ENCODE measurements at regions not wholly inside any gene's neighbourhood (a gene's known extent, or its start where the extent isn't known, plus 50 kb on each side); places are given as distances from the start of the nearest gene placed in this dataset.
"Not testable (repeated sequence)": the region's sequence is repeated elsewhere in the genome, so short reads cannot be mapped to it uniquely, and the experiment has no call there.

GRCh38 chr9:38342532-38342931 lies 50.0 kb upstream of the ALDH1B1 start:
- DNase-seq: no peak

- no peak for DNase-seq
These were observed 50.4 kb upstream of the ALDH1B1 start for GRCh38 chr9:38342096-38342495.

- no peak for DNase-seq
These were observed 53.0 kb upstream of the ALDH1B1 start for GRCh38 chr9:38339496-38339895.

GRCh38 chr9:38339087-38339486 lies 53.4 kb upstream of the ALDH1B1 start:
- DNase-seq: no peak

- no peak for DNase-seq
These were observed 54.0 kb upstream of the ALDH1B1 start for GRCh38 chr9:38338342-38339018.

GRCh38 chr9:38337706-38338264 lies 54.7 kb upstream of the ALDH1B1 start:
- no peak for DNase-seq

GRCh38 chr9:38337181-38337580 lies 55.3 kb upstream of the ALDH1B1 start:
- DNase-seq: no peak

GRCh38 chr9:38336341-38336740 lies 56.2 kb upstream of the ALDH1B1 start:
- no peak for DNase-seq

GRCh38 chr9:38335686-38336085 lies 56.8 kb upstream of the ALDH1B1 start:
- peak; percentile 34 for DNase-seq

- peak; percentile 25 for DNase-seq
These were observed 58.3 kb upstream of the ALDH1B1 start for GRCh38 chr9:38334234-38334633.

GRCh38 chr9:38333047-38333446 lies 59.5 kb upstream of the ALDH1B1 start:
- DNase-seq: no peak

GRCh38 chr9:38332625-38333024 lies 59.9 kb upstream of the ALDH1B1 start:
- peak; percentile 20 for DNase-seq

GRCh38 chr9:38331141-38331540 lies 61.4 kb upstream of the ALDH1B1 start:
- DNase-seq: peak; percentile 46

GRCh38 chr9:38329968-38330367 lies 62.5 kb upstream of the ALDH1B1 start:
- DNase-seq: no peak

- DNase-seq: peak; percentile 41
These were observed 63.7 kb upstream of the ALDH1B1 start for GRCh38 chr9:38328765-38329164.

- peak; percentile 28 for DNase-seq
These were observed 66.4 kb upstream of the ALDH1B1 start for GRCh38 chr9:38326122-38326521.

- not testable (repeated sequence) for DNase-seq
These were observed 68.3 kb upstream of the ALDH1B1 start for GRCh38 chr9:38324213-38324612.

- DNase-seq: no peak
These were observed 69.6 kb upstream of the ALDH1B1 start for GRCh38 chr9:38322937-38323336.

- no peak for DNase-seq
These were observed 72.9 kb upstream of the ALDH1B1 start for GRCh38 chr9:38319496-38320173.

- peak; percentile 47 for DNase-seq
These were observed 73.6 kb upstream of the ALDH1B1 start for GRCh38 chr9:38318759-38319495.

- no peak for DNase-seq
These were observed 76.2 kb upstream of the ALDH1B1 start for GRCh38 chr9:38316166-38316780.

- DNase-seq: peak; percentile 19
These were observed 77.4 kb upstream of the ALDH1B1 start for GRCh38 chr9:38315085-38315595.

- no peak for DNase-seq
These were observed 79.1 kb upstream of the ALDH1B1 start for GRCh38 chr9:38313421-38313820.
